ENCODE measurements at regions not wholly inside any gene's neighbourhood (a gene's known extent, or its start where the extent isn't known, plus 50 kb on each side); places are given as distances from the start of the nearest gene placed in this dataset.

GRCh38 chr6:147001621-147002020 lies 202.6 kb upstream of the STXBP5 start:
- no TSS peak for BruUV-seq (replicated peaks)
- Histone ChIP-seq H3K27me3 (ENCODE audit: control insufficient read depth, insufficient read depth, low read length) (no peaks in the 10 kb centered on the region), H3K27ac (ENCODE audit: low read length) (no peak overlapping the region; the same call in 1 of the 2 replicates), H3K36me3 (ENCODE audit: control insufficient read depth, insufficient read depth, low read length) (no peaks in the 10 kb centered on the region), H3K4me3 (ENCODE audit: low read depth in 2 of 2, low read length in 2 of 2) (no peak overlapping the region), H3K4me1 (ENCODE audit: control insufficient read depth, insufficient read depth, low read length) (peaks cover 10% of the 10 kb centered on the region; the same call in 1 of the 2 replicates), H3K9me3 (ENCODE audit: control insufficient read depth, insufficient read depth, low read depth, low read length) (no peaks in the 10 kb centered on the region)
- ATAC-seq = no peak
- ChIA-PET POLR2A (no interaction called here), CTCF (no interaction called here)
- in situ Hi-C loops (cut with HindIII; ENCODE audit: low pct_unique_long_range_greater_than_20kb, low sequenced_read_pairs) (no loop called here), intact Hi-C loops (cut with micrococcal nuclease; ENCODE audit: unreplicated experiment) (no loop called here)
- TF ChIP-seq TCF7L2 (IDR thresholded peaks at IDR 0.05; ENCODE audit: low read depth, low read length) (no peak), POLR2AphosphoS5 (IDR thresholded peaks at IDR 0.05; ENCODE audit: low read depth, low read length) (no peak), REST (IDR thresholded peaks at IDR 0.05; ENCODE audit: insufficient read depth in 1 of 2, low read depth in 2 of 2, low read length in 1 of 2) (no peak), CTCF (IDR thresholded peaks at IDR 0.05) (no peak), SIN3A (IDR thresholded peaks at IDR 0.05; ENCODE audit: borderline replicate concordance, insufficient read depth, low read depth, low read length) (no peak)
- no peak for DNase-seq (ENCODE audit: low read depth, low spot score)

GRCh38 chr6:147003186-147003585 lies 201.0 kb upstream of the STXBP5 start:
- TF ChIP-seq POLR2AphosphoS5 (IDR thresholded peaks at IDR 0.05; ENCODE audit: low read depth, low read length) = no peak
- no peak for TF ChIP-seq TCF7L2 (IDR thresholded peaks at IDR 0.05; ENCODE audit: low read depth, low read length)
- no peak for TF ChIP-seq CTCF (IDR thresholded peaks at IDR 0.05)
- TF ChIP-seq REST (IDR thresholded peaks at IDR 0.05; ENCODE audit: insufficient read depth in 1 of 2, low read depth in 2 of 2, low read length in 1 of 2) = no peak
- no peak for TF ChIP-seq SIN3A (IDR thresholded peaks at IDR 0.05; ENCODE audit: borderline replicate concordance, insufficient read depth, low read depth, low read length)
- DNase-seq (ENCODE audit: low read depth, low spot score) = no peak
- POLR2A ChIA-PET = no interaction called here
- Histone ChIP-seq H3K9me3 (ENCODE audit: control insufficient read depth, insufficient read depth, low read depth, low read length) (no peaks in the 10 kb centered on the region), H3K4me1 (ENCODE audit: control insufficient read depth, insufficient read depth, low read length) (peaks cover 10% of the 10 kb centered on the region; the same call in 1 of the 2 replicates), H3K4me3 (ENCODE audit: low read depth in 2 of 2, low read length in 2 of 2) (no peak overlapping the region), H3K36me3 (ENCODE audit: control insufficient read depth, insufficient read depth, low read length) (no peaks in the 10 kb centered on the region), H3K27me3 (ENCODE audit: control insufficient read depth, insufficient read depth, low read length) (no peaks in the 10 kb centered on the region), H3K27ac (ENCODE audit: low read length) (no peak overlapping the region)
- no peak for ATAC-seq
- intact Hi-C loops (cut with micrococcal nuclease; ENCODE audit: unreplicated experiment) (no loop called here), in situ Hi-C loops (cut with HindIII; ENCODE audit: low pct_unique_long_range_greater_than_20kb, low sequenced_read_pairs) (no loop called here)
- CTCF ChIA-PET = no interaction called here
- no TSS peak for BruUV-seq (replicated peaks)
